ENCODE measurements at regions not wholly inside any gene's neighbourhood (a gene's known extent, or its start where the extent isn't known, plus 50 kb on each side); places are given as distances from the start of the nearest gene placed in this dataset.

DNA sequence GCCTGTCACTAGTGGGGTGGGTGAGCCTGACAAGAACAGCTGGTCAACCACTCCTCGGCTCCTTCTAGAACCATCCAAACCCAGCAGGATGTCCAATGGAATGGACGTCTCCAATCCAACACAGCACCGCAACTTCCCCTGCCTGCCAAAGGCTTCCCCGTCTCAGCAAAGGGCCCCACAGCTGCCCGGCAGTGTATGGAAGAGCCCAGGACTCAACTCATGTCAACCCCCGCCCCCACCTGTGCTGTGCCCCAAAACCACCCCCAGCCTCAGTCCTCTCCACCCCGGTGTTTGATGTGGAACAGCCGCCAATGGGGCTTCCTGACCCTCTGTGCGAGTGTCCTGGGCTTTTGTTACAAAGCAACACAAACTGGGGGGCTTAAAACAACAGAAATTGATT is 223.8 kb downstream of the CTTN start:
- H3K27ac Mint-ChIP-seq = no peak overlapping the region
- H3K4me3 Mint-ChIP-seq = no peak overlapping the region
- no peaks in the 10 kb centered on the region for H3K4me1 Mint-ChIP-seq
- ATAC-seq (ENCODE audit: low read depth in 2 of 2) (no peak), DNase-seq (no peak)
- H3K9me3 Mint-ChIP-seq = peaks cover 0 to 5% (median 2%) of the 10 kb centered on the region in 7 donors
- no peaks in the 10 kb centered on the region for H3K36me3 Mint-ChIP-seq
- no peaks in the 10 kb centered on the region for H3K27me3 Mint-ChIP-seq

DNA sequence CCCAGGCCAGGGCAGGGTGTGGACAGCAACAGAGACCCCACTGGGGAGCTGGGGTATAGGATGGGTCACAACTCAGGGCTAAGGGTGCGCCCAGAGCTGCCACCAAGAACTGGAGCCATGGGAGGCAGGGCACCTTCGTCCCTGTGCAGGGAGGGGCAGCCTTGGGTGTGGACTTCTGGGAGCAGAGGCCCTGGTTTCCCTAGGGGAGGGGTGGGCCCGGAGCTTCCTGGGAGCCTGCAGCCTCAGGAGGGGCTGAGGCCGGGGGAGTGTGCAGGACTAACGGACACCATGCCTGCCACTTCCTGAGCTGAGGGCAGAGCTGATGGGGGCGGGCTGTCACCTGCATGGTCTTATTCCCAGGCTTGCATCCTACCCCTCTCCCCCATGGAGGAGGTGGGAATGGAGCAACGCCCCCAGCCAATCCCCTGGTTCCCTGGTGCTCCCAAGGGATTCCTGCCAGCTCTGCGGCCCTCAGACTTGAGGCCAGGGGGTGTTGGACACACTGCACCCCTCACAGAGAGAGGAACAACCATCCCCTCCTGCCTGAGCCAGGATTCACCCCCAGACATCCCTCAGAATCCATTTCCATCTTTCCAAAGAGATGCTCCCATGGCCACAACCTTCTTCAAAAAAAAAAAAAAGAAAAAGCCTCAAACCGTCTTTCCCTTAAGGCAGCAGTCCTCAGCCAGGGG is 225.7 kb downstream of the CTTN start:
- Mint-ChIP-seq H3K36me3 (no peaks in the 10 kb centered on the region), H3K4me1 (no peaks in the 10 kb centered on the region)
- ATAC-seq (ENCODE audit: low read depth in 2 of 2) = no peak

DNA sequence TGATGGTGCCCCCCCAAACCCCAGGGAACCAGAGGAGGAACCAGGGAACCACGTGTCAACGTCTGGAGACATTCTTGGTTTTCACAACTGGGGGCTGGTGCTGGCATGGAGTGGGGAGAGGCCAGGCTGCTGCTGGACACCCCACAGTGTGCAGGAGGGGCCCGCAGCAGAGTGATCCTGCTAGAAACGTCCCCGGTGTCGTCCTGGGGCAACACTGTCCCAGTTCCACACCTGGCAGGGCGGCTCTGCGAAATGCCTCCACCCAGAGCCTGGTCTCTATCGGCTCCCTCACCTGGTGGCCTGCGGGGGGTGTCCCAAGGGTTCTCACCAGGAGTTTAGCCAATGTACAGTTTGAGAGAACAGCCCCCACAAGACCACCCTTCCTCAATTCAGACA is 226.3 kb downstream of the CTTN start:
- no peak overlapping the region for H3K4me3 Mint-ChIP-seq
- ATAC-seq (ENCODE audit: low read depth in 2 of 2) (no peak), DNase-seq (no peak)
- no peak overlapping the region for H3K27ac Mint-ChIP-seq
- H3K9me3 Mint-ChIP-seq = peaks cover 0 to 5% (median 2%) of the 10 kb centered on the region in 7 donors
- no peaks in the 10 kb centered on the region for H3K27me3 Mint-ChIP-seq
- no peaks in the 10 kb centered on the region for H3K36me3 Mint-ChIP-seq
- no peaks in the 10 kb centered on the region for H3K4me1 Mint-ChIP-seq

More for the DNA sequence above, 225.7 kb downstream of the CTTN start:
- Mint-ChIP-seq H3K27ac (no peak overlapping the region), H3K4me3 (no peak overlapping the region), H3K9me3 (peaks cover 0 to 5% (median 2%) of the 10 kb centered on the region in 7 donors), H3K27me3 (no peaks in the 10 kb centered on the region)
- no peak for DNase-seq

DNA sequence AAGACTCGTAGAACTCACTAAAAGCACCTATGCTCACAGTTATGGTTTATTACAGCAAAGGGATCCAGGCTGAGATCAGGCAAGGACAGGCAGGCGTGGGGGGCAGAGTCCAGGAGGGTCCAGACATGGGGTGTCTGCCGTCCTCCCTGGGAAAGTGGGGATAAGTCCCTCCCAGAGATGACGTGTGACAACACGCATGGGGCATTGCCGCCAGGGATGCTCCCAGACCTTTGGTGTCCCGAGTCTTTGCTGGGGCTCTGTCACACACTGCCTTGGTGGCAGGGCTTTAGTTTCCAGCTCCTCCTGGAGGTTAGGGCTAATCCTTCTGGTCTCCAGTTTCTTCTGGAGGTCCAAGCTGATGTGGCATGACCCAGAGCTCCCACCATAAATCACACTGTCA is 226.7 kb downstream of the CTTN start:
- Mint-ChIP-seq H3K4me1 (no peaks in the 10 kb centered on the region), H3K9me3 (peaks cover 0 to 5% (median 1%) of the 10 kb centered on the region in 7 donors), H3K27me3 (no peaks in the 10 kb centered on the region), H3K27ac (peak overlapping the region in 1 of 6 donors; percentile 69), H3K4me3 (no peak overlapping the region), H3K36me3 (no peaks in the 10 kb centered on the region)
- DNase-seq (no peak), ATAC-seq (ENCODE audit: low read depth in 2 of 2) (no peak)

DNA sequence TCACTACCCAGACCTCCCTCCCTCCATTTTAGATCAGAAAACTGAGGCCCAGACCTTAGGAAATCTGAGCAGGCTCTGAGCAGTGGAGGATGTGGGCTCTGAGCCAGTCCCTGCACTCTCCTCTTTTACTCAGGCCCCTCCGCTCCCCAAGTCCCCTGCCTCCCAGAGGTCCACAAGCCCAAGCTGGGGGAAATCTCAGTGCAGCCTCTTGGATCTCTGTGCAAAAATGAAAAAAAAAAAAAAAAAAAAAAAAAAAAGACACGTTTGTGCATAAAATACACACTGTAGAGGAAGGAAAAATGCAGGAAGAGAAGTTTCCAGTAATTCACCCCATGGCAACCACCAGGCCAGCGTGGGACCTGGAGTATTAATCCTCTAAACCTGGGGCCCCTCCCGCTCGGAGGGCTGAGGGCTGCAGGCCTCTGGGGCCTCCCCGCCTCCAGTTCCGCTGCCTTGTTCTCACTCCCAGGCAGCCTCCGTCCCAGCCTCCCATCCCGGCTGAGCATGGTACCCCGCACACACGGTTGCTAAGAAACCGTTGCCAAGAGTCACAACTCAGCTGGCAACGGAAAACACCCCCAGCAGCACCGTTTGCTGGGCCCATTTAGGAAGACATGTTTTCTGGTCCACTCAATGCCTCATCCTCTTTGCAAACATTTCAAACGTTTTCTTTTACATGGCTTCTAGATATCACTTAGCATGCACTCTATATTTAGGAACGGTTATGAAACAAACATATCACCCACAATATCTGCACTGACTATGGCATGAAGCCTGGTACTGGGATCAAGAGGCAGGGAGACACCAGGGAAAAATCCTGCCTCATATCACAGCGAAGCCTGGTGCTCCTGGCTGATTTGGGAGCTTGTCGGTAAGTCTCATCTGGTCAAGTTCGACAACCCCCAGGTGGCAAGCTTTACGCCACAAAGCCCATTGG is 227.5 kb downstream of the CTTN start:
- no peak overlapping the region for H3K4me3 Mint-ChIP-seq
- no peak for ATAC-seq (ENCODE audit: low read depth in 2 of 2)
- no peaks in the 10 kb centered on the region for H3K36me3 Mint-ChIP-seq
- H3K4me1 Mint-ChIP-seq = no peaks in the 10 kb centered on the region
- H3K9me3 Mint-ChIP-seq = peaks cover 0 to 6% (median 1%) of the 10 kb centered on the region in 7 donors
- DNase-seq = no peak
- H3K27me3 Mint-ChIP-seq = no peaks in the 10 kb centered on the region
- no peak overlapping the region for H3K27ac Mint-ChIP-seq

DNA sequence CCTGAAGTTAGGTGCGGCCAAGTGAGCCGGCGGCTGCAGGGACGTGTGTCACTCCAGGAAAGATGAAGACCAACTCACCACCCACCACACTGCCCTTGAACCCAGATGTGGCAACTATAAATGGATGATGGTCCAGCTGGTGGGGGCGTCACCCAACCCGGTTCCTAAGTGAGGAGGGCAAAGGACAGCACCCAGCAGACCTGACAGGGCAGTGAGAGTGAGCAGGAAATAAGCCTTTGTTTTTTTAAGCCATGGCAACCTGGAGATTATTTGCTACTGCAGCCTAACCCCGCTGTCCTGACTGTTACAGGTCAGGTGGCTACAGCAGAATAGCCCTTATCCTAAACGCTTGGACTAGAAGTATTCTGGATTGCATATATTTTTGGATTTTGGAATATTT is 228.9 kb downstream of the CTTN start:
- H3K4me1 Mint-ChIP-seq = no peaks in the 10 kb centered on the region

DNA sequence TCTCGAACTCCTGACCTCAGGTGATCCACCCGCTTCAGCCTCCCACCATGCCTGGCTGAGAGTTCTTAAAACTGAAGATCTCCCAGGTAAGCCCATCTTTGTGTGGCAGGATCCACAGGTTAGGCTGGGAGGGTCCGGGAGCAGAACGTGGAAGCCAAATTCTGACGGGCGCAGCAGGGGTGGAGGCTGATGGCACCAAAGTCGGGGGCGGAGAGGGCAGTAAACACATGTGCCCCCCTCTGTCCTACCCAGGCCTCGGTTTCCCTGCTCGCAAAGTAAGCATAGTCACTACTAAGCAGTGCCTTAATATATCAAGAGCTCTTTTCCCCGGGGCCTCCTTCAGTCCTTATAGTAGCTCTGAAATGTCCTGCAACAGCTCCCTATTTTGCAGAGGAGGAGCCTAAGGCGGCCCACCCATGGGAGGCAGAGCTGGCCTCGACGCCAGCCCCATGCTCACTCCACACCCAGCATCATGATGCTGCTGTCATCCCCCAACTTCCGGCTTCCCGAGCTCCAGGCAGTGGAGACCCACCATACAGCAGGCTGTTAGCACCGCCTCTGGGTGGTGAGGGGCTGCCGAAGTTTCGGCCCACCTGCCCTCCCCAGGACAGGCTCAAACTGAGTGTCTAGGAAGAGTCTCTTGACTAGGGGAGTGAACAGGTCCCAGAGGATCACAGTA is 230.0 kb downstream of the CTTN start:
- DNase-seq (no peak), ATAC-seq (ENCODE audit: low read depth in 2 of 2) (no peak)
- H3K27ac Mint-ChIP-seq = no peak overlapping the region
- no peaks in the 10 kb centered on the region for H3K27me3 Mint-ChIP-seq
- no peaks in the 10 kb centered on the region for H3K36me3 Mint-ChIP-seq
- H3K4me1 Mint-ChIP-seq = no peaks in the 10 kb centered on the region
- H3K9me3 Mint-ChIP-seq = peaks cover 0 to 4% (median 0%) of the 10 kb centered on the region in 7 donors
- H3K4me3 Mint-ChIP-seq = no peak overlapping the region

More for the DNA sequence above, 228.9 kb downstream of the CTTN start:
- Mint-ChIP-seq H3K27me3 (no peaks in the 10 kb centered on the region), H3K4me3 (no peak overlapping the region), H3K9me3 (peaks cover 0 to 6% (median 1%) of the 10 kb centered on the region in 7 donors), H3K27ac (no peak overlapping the region), H3K36me3 (no peaks in the 10 kb centered on the region)
- DNase-seq (no peak), ATAC-seq (ENCODE audit: low read depth in 2 of 2) (no peak)

DNA sequence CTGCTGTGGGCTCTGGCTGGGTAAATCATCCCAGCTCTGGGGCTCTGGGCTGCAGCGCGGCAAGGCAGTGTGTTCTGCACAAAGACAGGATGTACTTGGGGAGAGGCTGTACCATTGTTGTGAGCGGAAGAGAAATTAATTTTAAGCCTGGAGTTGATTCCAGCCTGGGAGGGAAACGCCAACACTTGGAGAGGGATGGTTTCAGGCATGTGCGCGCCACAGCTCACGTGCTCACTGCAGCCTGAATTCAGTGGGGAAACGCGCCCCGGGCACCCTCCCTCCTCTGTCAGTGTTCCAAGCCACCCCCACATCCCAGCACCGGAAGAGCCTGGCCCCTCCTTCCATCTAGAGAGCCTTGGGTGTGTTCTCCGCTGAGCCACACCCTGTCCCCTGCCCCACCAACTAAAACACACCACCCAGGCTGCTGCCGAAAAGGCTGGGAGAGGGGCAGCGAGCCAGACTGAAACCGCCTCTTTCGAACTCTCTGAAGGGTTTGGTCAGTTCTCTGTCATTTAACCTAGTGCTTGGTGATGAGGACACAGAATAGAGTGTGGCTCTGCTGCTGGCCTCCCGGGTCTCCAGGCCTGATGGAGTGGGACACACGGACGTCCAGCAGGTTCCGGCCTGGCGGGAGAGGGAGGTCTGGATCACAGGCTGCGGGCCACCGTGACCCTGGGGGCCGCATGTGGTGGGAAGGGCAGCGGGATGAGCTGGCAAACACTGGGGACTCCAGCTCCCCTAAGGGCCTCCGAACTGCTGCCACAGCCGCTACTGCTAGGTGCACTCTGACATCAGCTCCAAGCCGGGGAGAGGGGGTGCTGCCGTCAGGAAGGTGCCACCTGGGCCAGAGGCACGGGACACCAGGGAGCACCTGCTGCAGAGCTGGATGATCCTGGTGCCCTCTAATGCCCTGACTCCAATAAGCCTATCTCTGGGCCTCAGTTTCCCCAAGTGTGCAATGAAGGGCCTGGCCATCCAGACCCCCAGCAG is 230.8 kb downstream of the CTTN start:
- peaks cover 0 to 4% (median 0%) of the 10 kb centered on the region in 7 donors for H3K9me3 Mint-ChIP-seq
- no peaks in the 10 kb centered on the region for H3K36me3 Mint-ChIP-seq
- ATAC-seq (ENCODE audit: low read depth in 2 of 2) (no peak), DNase-seq (no peak)
- H3K4me3 Mint-ChIP-seq = no peak overlapping the region
- H3K27ac Mint-ChIP-seq = no peak overlapping the region
- H3K4me1 Mint-ChIP-seq = no peaks in the 10 kb centered on the region
- H3K27me3 Mint-ChIP-seq = no peaks in the 10 kb centered on the region

DNA sequence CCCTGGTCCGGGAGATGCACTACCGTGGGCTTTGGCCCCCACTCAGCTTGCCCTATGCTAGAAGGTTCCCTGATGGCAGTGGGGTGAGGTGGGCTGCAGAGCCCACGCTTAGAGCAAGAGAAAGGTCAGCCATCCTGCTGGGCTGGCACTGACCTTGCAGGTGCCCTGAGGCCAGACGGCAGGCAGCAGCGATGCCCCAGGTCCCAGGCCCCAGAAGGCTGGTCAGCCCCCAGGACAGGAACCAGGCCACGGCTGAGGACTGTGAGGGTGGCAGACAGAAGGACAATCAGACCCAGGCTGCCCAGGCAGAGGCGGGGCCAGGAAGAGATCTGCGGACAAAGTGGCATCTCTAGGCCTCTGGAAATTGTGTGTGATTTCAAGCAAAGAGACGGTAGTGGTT is 231.7 kb downstream of the CTTN start:
- ATAC-seq (ENCODE audit: low read depth in 2 of 2) (no peak), DNase-seq (no peak)
- Mint-ChIP-seq H3K4me1 (no peaks in the 10 kb centered on the region), H3K36me3 (no peaks in the 10 kb centered on the region), H3K27ac (no peak overlapping the region), H3K27me3 (no peaks in the 10 kb centered on the region), H3K4me3 (no peak overlapping the region), H3K9me3 (peaks cover 0 to 4% (median 0%) of the 10 kb centered on the region in 7 donors)

DNA sequence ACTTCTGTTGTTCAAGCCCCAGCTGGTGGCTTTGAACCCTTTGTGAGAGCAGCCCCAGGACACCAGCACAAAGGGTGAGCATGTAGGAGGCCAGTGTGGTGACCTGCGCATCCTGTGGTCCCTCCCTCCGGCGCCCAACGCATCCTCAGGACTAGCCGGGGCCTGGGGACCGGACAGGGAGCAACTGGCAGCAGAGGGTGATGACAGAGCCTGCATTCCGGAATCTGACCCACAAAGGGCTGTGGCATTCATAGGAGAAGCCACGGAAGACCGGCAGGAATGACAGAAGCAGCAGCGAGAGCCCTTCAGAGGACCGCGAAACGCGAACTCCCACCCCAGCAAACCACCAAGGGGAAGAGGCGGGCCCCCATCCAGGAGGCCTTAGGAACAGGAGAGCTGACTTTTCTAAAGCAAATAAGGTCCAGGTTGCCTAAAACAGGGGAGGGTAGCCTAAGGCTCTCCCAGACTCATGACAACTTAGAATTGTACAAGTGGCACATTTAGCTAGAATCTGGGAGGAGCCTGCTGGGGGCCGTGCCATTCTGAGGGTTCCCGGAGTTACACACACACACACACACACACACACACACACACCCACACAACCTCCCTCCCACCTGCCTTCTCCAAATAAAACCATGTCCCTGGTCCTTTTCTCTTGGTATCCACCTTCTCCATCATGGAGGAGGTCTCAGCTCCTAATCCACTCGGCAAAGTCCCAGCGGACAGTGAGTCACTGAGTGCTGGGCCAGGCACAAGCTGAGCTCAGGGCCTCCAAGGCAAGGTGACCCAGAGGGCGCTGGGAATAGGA is 232.7 kb downstream of the CTTN start:
- H3K4me3 Mint-ChIP-seq = no peak overlapping the region
- no peaks in the 10 kb centered on the region for H3K4me1 Mint-ChIP-seq
- peaks cover 0 to 4% (median 0%) of the 10 kb centered on the region in 7 donors for H3K9me3 Mint-ChIP-seq
- H3K36me3 Mint-ChIP-seq = no peaks in the 10 kb centered on the region
- ATAC-seq (ENCODE audit: low read depth in 2 of 2) (no peak), DNase-seq (no peak)
- peak overlapping the region in 1 of 6 donors; percentile 78 for H3K27ac Mint-ChIP-seq
- H3K27me3 Mint-ChIP-seq = no peaks in the 10 kb centered on the region

DNA sequence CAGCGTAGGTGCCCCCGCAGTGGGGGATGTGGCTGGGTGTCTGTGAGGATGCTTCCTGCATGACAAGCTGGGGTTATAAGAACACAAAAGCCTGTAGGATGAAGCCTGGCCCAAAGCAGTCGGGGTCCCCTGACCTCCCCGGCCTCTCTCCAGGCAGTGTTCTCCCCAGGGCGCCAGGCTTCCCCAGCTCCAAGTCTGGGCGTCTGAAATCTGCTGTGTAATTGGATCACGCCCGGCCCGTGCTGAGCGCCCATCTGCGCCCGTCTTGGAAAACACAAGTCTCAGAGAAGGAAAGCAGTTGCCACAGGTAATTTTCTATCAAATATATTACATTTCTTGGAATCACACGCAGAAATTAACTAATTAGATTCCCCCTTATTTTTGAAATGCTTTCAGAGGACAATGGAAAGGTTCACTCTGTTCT is 233.3 kb downstream of the CTTN start:
- DNase-seq = no peak
- no peaks in the 10 kb centered on the region for H3K36me3 Mint-ChIP-seq
- no peaks in the 10 kb centered on the region for H3K4me1 Mint-ChIP-seq
- no peak overlapping the region for H3K27ac Mint-ChIP-seq
- no peaks in the 10 kb centered on the region for H3K27me3 Mint-ChIP-seq
- peak overlapping the region in 1 of 8 donors; percentile 6 for H3K4me3 Mint-ChIP-seq
- ATAC-seq (ENCODE audit: low read depth in 2 of 2) = no peak
- H3K9me3 Mint-ChIP-seq = peaks cover 0 to 4% (median 0%) of the 10 kb centered on the region in 7 donors

DNA sequence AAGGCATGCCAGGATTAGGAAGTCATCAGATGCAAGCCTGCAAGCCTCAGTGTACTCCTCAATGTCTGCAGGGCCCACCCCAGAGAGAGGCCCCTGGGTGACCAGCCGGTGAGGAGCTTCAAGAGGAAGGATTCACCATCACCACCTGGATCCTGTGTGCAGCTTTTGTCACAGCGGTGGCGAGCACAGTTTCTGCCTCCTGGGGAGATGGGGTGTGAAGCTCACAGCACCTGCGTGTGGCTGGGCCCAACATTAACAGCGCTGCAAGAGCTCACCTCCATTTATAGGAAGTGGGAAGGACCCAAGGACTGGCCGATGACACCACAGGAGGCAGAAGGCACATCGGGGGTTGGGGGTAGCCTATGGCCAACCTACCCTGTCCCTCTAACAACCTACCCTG is 235.3 kb downstream of the CTTN start:
- Mint-ChIP-seq H3K4me1 (no peaks in the 10 kb centered on the region), H3K27ac (peak overlapping the region in 1 of 6 donors; percentile 31), H3K9me3 (peaks cover 0 to 4% (median 0%) of the 10 kb centered on the region in 7 donors), H3K36me3 (no peaks in the 10 kb centered on the region), H3K27me3 (no peaks in the 10 kb centered on the region), H3K4me3 (no peak overlapping the region)
- no peak for DNase-seq
- ATAC-seq (ENCODE audit: low read depth in 2 of 2) = no peak
